K562 (cell line): ENCODE measurements at regions not wholly inside any gene's neighbourhood (a gene's known extent, or its start where the extent isn't known, plus 50 kb on each side); places are given as distances from the start of the nearest gene placed in this dataset.

Source experiments
- DPF2 ChIP-seq: fragments of 450-650 bp; IDR thresholded peaks from 2 replicates; pipeline ENCODE4 v1.6.1; 2016
- ELF1 ChIP-seq: fragments of 200-800 bp; sonication (Bioruptor generic); IDR thresholded peaks from 2 replicates; pipeline ENCODE4 v1.6.1; 2016; ENCODE audit warnings: missing genetic modification characterization, missing compliant biosample characterization
- FIP1L1 ChIP-seq: fragments of 200-400 bp; formaldehyde crosslinking; IDR thresholded peaks from 2 replicates; pipeline ENCODE4 v1.6.1; 2018; ENCODE audit warnings: mild to moderate bottlenecking, low read depth, low read length; ENCODE audit not compliant: poor library complexity, severe bottlenecking
- FOSL1 ChIP-seq: fragments of 200-800 bp; sonication (Bioruptor generic); conservative IDR thresholded peaks from 2 replicates; pipeline ENCODE4 v1.6.1; 2016; ENCODE audit warnings: missing genetic modification characterization, missing compliant biosample characterization
- HCFC1 ChIP-seq: IDR thresholded peaks from 2 replicates; pipeline ENCODE4 v1.6.1; 2012; ENCODE audit warnings: low read depth, low read length, improper control_type of control experiment
- HNRNPH1 ChIP-seq: fragments of 200-400 bp; formaldehyde crosslinking; optimal IDR thresholded peaks from 2 replicates; pipeline ENCODE3; 2017; ENCODE audit warnings: low read depth, mild to moderate bottlenecking, low read length, moderate library complexity
- IRF1 ChIP-seq: sonication (generic); formaldehyde crosslinking; IDR thresholded peaks from 2 replicates; pipeline ENCODE4 v1.8.0; 2022; ENCODE audit warnings: missing genetic modification reagents, mild to moderate bottlenecking, borderline replicate concordance
- NCOA6 ChIP-seq: fragments of 450-650 bp; IDR thresholded peaks from 2 replicates; pipeline ENCODE4 v1.6.1; 2017; ENCODE audit warnings: mild to moderate bottlenecking
- NFXL1 ChIP-seq: fragments of 450-650 bp; formaldehyde crosslinking; IDR thresholded peaks from 2 replicates; pipeline ENCODE4 v1.4.0; 2021; ENCODE audit warnings: mild to moderate bottlenecking
- NR4A1 ChIP-seq, 2 experiments: fragments of 250-450 bp in 1 of 2; fragments of 450-650 bp in 1 of 2; sonication (Bioruptor Pico) in 1 of 2; IDR thresholded peaks; 2 replicates each; pipeline versions ENCODE4 v1.4.0 to v1.6.1; 2016 to 2020; ENCODE audit warnings: mild to moderate bottlenecking in 2 of 2, missing compliant biosample characterization in 1 of 2, missing genetic modification characterization in 1 of 2, moderate library complexity in 1 of 2
- PURB ChIP-seq: sonication (generic); formaldehyde crosslinking; IDR thresholded peaks from 2 replicates; pipeline ENCODE4 v1.9.0; 2021; ENCODE audit warnings: low read depth, mild to moderate bottlenecking, missing genetic modification reagents
- RBM14 ChIP-seq: fragments of 200-400 bp; formaldehyde crosslinking; IDR thresholded peaks from 2 replicates; pipeline ENCODE4 v1.6.1; 2018; ENCODE audit warnings: low read depth, mild to moderate bottlenecking, low read length, moderate library complexity, borderline replicate concordance; ENCODE audit not compliant: insufficient read depth
- SMARCA4 ChIP-seq: fragments of 450-650 bp; IDR thresholded peaks from 2 replicates; pipeline ENCODE4 v1.6.1; 2016
- SNRNP70 ChIP-seq: fragments of 200-400 bp; formaldehyde crosslinking; optimal IDR thresholded peaks from 2 replicates; pipeline ENCODE3; 2017; ENCODE audit warnings: low read depth, low read length
- SRSF1 ChIP-seq: fragments of 200-400 bp; formaldehyde crosslinking; IDR thresholded peaks from 2 replicates; pipeline ENCODE4 v1.6.1; 2017; ENCODE audit warnings: mild to moderate bottlenecking, low read depth, low read length, moderate library complexity
- TCF7L2 ChIP-seq: fragments of 150-350 bp; IDR thresholded peaks from 2 replicates; pipeline ENCODE4 v1.6.1; 2016; ENCODE audit warnings: low read depth, mild to moderate bottlenecking, low read length, moderate library complexity
- ZBTB1 ChIP-seq: sonication (generic); formaldehyde crosslinking; IDR thresholded peaks from 2 replicates; pipeline ENCODE4 v1.8.1; 2023; ENCODE audit warnings: missing genetic modification reagents, low read depth, mild to moderate bottlenecking, borderline replicate concordance
- ZBTB17 ChIP-seq: fragments of 450-650 bp; formaldehyde crosslinking; IDR thresholded peaks from 2 replicates; pipeline ENCODE4 v1.4.0; 2020; ENCODE audit warnings: mild to moderate bottlenecking
- ZNF143 ChIP-seq: sonication (generic); formaldehyde crosslinking; IDR thresholded peaks from 2 replicates; pipeline ENCODE4 v1.9.0; 2022; ENCODE audit warnings: mild to moderate bottlenecking, missing genetic modification reagents
- TF ChIP-seq, protein P1 (sequence below): fragments of 250-450 bp; sonication (Bioruptor Pico); IDR thresholded peaks from 2 replicates; pipeline ENCODE4 v1.8.0; 2022; ENCODE audit warnings: inconsistent platforms
- TF ChIP-seq, protein P2 (sequence below): sonication (generic); formaldehyde crosslinking; IDR thresholded peaks from 2 replicates; pipeline ENCODE4 v1.8.1; 2023; ENCODE audit warnings: mild to moderate bottlenecking, missing genetic modification reagents
- TF ChIP-seq, protein P3 (sequence below): fragments of 450-650 bp; IDR thresholded peaks from 2 replicates; pipeline ENCODE4 v1.6.1; 2016; ENCODE audit warnings: mild to moderate bottlenecking

- TF ChIP-seq NCOA6 = no peak
- TF ChIP-seq DPF2 = peak; percentile 64; the same call in 1 of the 2 replicates
- TF ChIP-seq, protein P1, sequence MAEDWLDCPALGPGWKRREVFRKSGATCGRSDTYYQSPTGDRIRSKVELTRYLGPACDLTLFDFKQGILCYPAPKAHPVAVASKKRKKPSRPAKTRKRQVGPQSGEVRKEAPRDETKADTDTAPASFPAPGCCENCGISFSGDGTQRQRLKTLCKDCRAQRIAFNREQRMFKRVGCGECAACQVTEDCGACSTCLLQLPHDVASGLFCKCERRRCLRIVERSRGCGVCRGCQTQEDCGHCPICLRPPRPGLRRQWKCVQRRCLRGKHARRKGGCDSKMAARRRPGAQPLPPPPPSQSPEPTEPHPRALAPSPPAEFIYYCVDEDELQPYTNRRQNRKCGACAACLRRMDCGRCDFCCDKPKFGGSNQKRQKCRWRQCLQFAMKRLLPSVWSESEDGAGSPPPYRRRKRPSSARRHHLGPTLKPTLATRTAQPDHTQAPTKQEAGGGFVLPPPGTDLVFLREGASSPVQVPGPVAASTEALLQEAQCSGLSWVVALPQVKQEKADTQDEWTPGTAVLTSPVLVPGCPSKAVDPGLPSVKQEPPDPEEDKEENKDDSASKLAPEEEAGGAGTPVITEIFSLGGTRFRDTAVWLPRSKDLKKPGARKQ = no peak
- TF ChIP-seq FOSL1 = no peak
- no peak for TF ChIP-seq NR4A1 (CRISPR knock-in tag; IDR thresholded peaks at IDR 0.05)
- no peak for TF ChIP-seq NR4A1 (tag; IDR thresholded peaks at IDR 0.05)
- no peak for TF ChIP-seq IRF1
- TF ChIP-seq SMARCA4 = peak; percentile 61
- TF ChIP-seq RBM14 = no peak
- no peak for TF ChIP-seq PURB (CRISPR knock-in tag)
- TF ChIP-seq SNRNP70 = no peak
- TF ChIP-seq, protein P2, sequence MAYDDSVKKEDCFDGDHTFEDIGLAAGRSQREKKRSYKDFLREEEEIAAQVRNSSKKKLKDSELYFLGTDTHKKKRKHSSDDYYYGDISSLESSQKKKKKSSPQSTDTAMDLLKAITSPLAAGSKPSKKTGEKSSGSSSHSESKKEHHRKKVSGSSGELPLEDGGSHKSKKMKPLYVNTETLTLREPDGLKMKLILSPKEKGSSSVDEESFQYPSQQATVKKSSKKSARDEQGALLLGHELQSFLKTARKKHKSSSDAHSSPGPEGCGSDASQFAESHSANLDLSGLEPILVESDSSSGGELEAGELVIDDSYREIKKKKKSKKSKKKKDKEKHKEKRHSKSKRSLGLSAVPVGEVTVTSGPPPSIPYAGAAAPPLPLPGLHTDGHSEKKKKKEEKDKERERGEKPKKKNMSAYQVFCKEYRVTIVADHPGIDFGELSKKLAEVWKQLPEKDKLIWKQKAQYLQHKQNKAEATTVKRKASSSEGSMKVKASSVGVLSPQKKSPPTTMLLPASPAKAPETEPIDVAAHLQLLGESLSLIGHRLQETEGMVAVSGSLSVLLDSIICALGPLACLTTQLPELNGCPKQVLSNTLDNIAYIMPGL = no peak
- no peak for TF ChIP-seq FIP1L1
- no peak for TF ChIP-seq ZBTB1 (CRISPR knock-in tag)
- TF ChIP-seq ZBTB17 (CRISPR knock-in tag) = no peak
- no peak for TF ChIP-seq TCF7L2
- no peak for TF ChIP-seq ZNF143 (CRISPR knock-in tag)
- no peak for TF ChIP-seq HCFC1
- no peak for TF ChIP-seq ELF1 (tag)
- no peak for TF ChIP-seq HNRNPH1
- no peak for TF ChIP-seq SRSF1
- TF ChIP-seq NFXL1 (CRISPR knock-in tag) = no peak
- TF ChIP-seq, protein P3, sequence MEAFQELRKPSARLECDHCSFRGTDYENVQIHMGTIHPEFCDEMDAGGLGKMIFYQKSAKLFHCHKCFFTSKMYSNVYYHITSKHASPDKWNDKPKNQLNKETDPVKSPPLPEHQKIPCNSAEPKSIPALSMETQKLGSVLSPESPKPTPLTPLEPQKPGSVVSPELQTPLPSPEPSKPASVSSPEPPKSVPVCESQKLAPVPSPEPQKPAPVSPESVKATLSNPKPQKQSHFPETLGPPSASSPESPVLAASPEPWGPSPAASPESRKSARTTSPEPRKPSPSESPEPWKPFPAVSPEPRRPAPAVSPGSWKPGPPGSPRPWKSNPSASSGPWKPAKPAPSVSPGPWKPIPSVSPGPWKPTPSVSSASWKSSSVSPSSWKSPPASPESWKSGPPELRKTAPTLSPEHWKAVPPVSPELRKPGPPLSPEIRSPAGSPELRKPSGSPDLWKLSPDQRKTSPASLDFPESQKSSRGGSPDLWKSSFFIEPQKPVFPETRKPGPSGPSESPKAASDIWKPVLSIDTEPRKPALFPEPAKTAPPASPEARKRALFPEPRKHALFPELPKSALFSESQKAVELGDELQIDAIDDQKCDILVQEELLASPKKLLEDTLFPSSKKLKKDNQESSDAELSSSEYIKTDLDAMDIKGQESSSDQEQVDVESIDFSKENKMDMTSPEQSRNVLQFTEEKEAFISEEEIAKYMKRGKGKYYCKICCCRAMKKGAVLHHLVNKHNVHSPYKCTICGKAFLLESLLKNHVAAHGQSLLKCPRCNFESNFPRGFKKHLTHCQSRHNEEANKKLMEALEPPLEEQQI = peak; percentile 30; the same call in 1 of the 2 replicates
Observed at GRCh38 chr7:119963654-119964053, 309.3 kb upstream of the KCND2 start (continued).
